K562 (cell line): ENCODE measurements at regions not wholly inside any gene's neighbourhood (a gene's known extent, or its start where the extent isn't known, plus 50 kb on each side); places are given as distances from the start of the nearest gene placed in this dataset.

Experiments used
- ATAC-seq: fragments of 200-7000 bp; cut with Tn5 transposase; 3 replicates; pipeline ENCODE4 v1.9.1; 2020; ENCODE audit warnings: moderate library complexity
- BruUV-seq: library from RNA; stranded (reverse); fragments of 400-500 nt; replicated peaks from 2 replicates; lab custom pipeline; 2021; lab: Mats Ljungman, UMichigan
- CTCF ChIA-PET: fragments of 300-600 bp; formaldehyde crosslinking; extraction: SDS; loops from one replicate; lab custom pipeline; 2021; ENCODE audit warnings: low intra/inter-chr PET ratio; lab: Yijun Ruan, JAX
- POLR2A ChIA-PET: fragments of 300-600, 350-650 bp; sonication (Branson Sonifier 250); formaldehyde crosslinking; extraction: SDS; loops from one replicate; lab custom pipeline; 2021; ENCODE audit warnings: antibody characterized with exemption, inconsistent platforms; lab: Yijun Ruan, JAX
- DNase-seq, 4 experiments: peaks; one replicate each; pipeline versions ENCODE4 v3.0.0 to v3.0.0-alpha.2; 2011 to 2018; ENCODE audit warnings: low spot score in 3 of 4, mixed read lengths in 3 of 4; ENCODE audit errors: extremely low read depth in 1 of 4
- FAIRE-seq: peaks from 2 replicates; lab custom pipeline; 2011; peaks lifted over from hg19 to GRCh38; lab: Jason Lieb, UNC
- H2AFZ ChIP-seq: 2 replicates; pipeline ENCODE4 v1.6.0; 2011; ENCODE audit warnings: low read depth, low read length, control low read depth, inconsistent platforms
- H3K27ac ChIP-seq: fragments of 200-600 bp; 3 replicates; pipeline ENCODE4 v1.8.0; 2011; ENCODE audit warnings: low read depth, mild to moderate bottlenecking, control low read depth, inconsistent platforms, low read length, moderate library complexity, mixed read lengths; ENCODE audit errors: extremely low read depth
- H3K27me3 ChIP-seq, 2 experiments: fragments of 300-600 bp in 1 of 2; 2 replicates in 1 of 2; 3 replicates in 1 of 2; pipeline versions ENCODE4 v1.6.0 to v1.8.0; 2011; ENCODE audit warnings: inconsistent platforms in 2 of 2, low read length in 2 of 2, mild to moderate bottlenecking in 1 of 2, mixed read lengths in 1 of 2, moderate library complexity in 1 of 2; ENCODE audit not compliant: control insufficient read depth in 2 of 2, insufficient read depth in 2 of 2
- H3K36me3 ChIP-seq: fragments of 300-600 bp; 3 replicates; pipeline ENCODE4 v1.8.0; 2011; ENCODE audit warnings: mild to moderate bottlenecking, low read length, inconsistent platforms; ENCODE audit not compliant: control insufficient read depth, insufficient read depth
- H3K4me1 ChIP-seq, 2 experiments: fragments of 200-600 bp in 1 of 2; replicated peaks in 1 of 2; 2 replicates in 1 of 2; 3 replicates in 1 of 2; pipeline versions ENCODE4 v1.5.1 to v1.8.0; 2011; ENCODE audit warnings: inconsistent platforms in 2 of 2, low read length in 2 of 2, mild to moderate bottlenecking in 1 of 2, mixed read lengths in 1 of 2, moderate library complexity in 1 of 2; ENCODE audit not compliant: control insufficient read depth in 2 of 2, insufficient read depth in 2 of 2
- H3K4me2 ChIP-seq: 2 replicates; pipeline ENCODE4 v1.6.1; 2011; ENCODE audit warnings: low read length, control low read depth, inconsistent platforms, mixed read lengths; ENCODE audit not compliant: insufficient read depth
- H3K4me3 ChIP-seq: fragments of 200-600 bp; sonication (generic), shearing (Covaris generic); 2 replicates; pipeline ENCODE4 v1.5.1; 2016; ENCODE audit warnings: control low read depth, inconsistent platforms
- H3K79me2 ChIP-seq: fragments of 200-600 bp; 3 replicates; pipeline ENCODE4 v1.8.0; 2011; ENCODE audit warnings: low read length, inconsistent platforms; ENCODE audit not compliant: control insufficient read depth, insufficient read depth
- H3K9ac ChIP-seq, 2 experiments: 2 replicates each; pipeline versions ENCODE4 v1.6.0 to v1.6.1; 2011; ENCODE audit warnings: low read depth in 2 of 2, low read length in 2 of 2, control low read depth in 1 of 2, inconsistent platforms in 1 of 2, mild to moderate bottlenecking in 1 of 2, mixed read lengths in 1 of 2; ENCODE audit not compliant: insufficient read depth in 1 of 2
- H3K9me1 ChIP-seq: one replicate; pipeline ENCODE4 v1.6.0; 2011; ENCODE audit warnings: inconsistent platforms, mild to moderate bottlenecking, low read length, moderate library complexity; ENCODE audit not compliant: control insufficient read depth, insufficient read depth
- H3K9me3 ChIP-seq: replicated peaks from 2 replicates; pipeline ENCODE4 v1.5.1; 2011; ENCODE audit warnings: low read depth, low read length, inconsistent platforms; ENCODE audit not compliant: control insufficient read depth, insufficient read depth
- H4K20me1 ChIP-seq: replicated peaks from 2 replicates; pipeline ENCODE4 v1.6.1; 2011; ENCODE audit warnings: low read length, inconsistent platforms, mixed read lengths; ENCODE audit not compliant: control insufficient read depth, insufficient read depth
- CBFA2T3 ChIP-seq: fragments of 450-650 bp; IDR thresholded peaks from 2 replicates; pipeline ENCODE4 v1.6.1; 2017
- CCAR2 ChIP-seq: fragments of 200-400 bp; formaldehyde crosslinking; IDR thresholded peaks from 2 replicates; pipeline ENCODE4 v1.6.1; 2017; ENCODE audit warnings: mild to moderate bottlenecking, low read depth, low read length
- CHD2 ChIP-seq: IDR thresholded peaks from 2 replicates; pipeline ENCODE4 v1.6.1; 2011; ENCODE audit warnings: low read depth, low read length
- CREM ChIP-seq: IDR thresholded peaks from 2 replicates; pipeline ENCODE4 v1.6.1; 2014; ENCODE audit warnings: antibody characterized with exemption, low read depth
- DMBX1 ChIP-seq: fragments of 250-450 bp; sonication (Bioruptor Pico); IDR thresholded peaks from 2 replicates; pipeline ENCODE4 v1.8.0; 2022; ENCODE audit warnings: inconsistent platforms, mild to moderate bottlenecking, moderate library complexity, borderline replicate concordance
- KDM4B ChIP-seq, 2 experiments: fragments of 450-650 bp in 1 of 2; sonication (generic) in 1 of 2; IDR thresholded peaks; 2 replicates each; pipeline ENCODE4 v1.6.1; 2016 to 2017; ENCODE audit warnings: borderline replicate concordance in 2 of 2, antibody characterized with exemption in 1 of 2, low read depth in 1 of 2, mild to moderate bottlenecking in 1 of 2
- KLF13 ChIP-seq: fragments of 450-650 bp; IDR thresholded peaks from 2 replicates; pipeline ENCODE4 v1.6.1; 2016; ENCODE audit warnings: missing genetic modification characterization, low read depth, mild to moderate bottlenecking, missing compliant biosample characterization, moderate library complexity, borderline replicate concordance
- NCOA6 ChIP-seq: fragments of 450-650 bp; IDR thresholded peaks from 2 replicates; pipeline ENCODE4 v1.6.1; 2017; ENCODE audit warnings: mild to moderate bottlenecking
- RBM14 ChIP-seq: fragments of 200-400 bp; formaldehyde crosslinking; IDR thresholded peaks from 2 replicates; pipeline ENCODE4 v1.6.1; 2018; ENCODE audit warnings: low read depth, mild to moderate bottlenecking, low read length, moderate library complexity, borderline replicate concordance; ENCODE audit not compliant: insufficient read depth
- SMARCB1 ChIP-seq: IDR thresholded peaks from 2 replicates; pipeline ENCODE4 v1.6.1; 2011; ENCODE audit warnings: improper control_type of control experiment, low read depth; ENCODE audit not compliant: insufficient read length
- SRSF9 ChIP-seq: fragments of 200-400 bp; formaldehyde crosslinking; IDR thresholded peaks from 2 replicates; pipeline ENCODE4 v1.6.1; 2017; ENCODE audit warnings: low read depth, low read length, borderline replicate concordance
- ZC3H8 ChIP-seq: fragments of 450-650 bp; IDR thresholded peaks from 2 replicates; pipeline ENCODE4 v1.6.1; 2017
- ZFP36 ChIP-seq: fragments of 150-350 bp; IDR thresholded peaks from 2 replicates; pipeline ENCODE4 v1.6.1; 2018; ENCODE audit warnings: low read length, low read depth; ENCODE audit not compliant: partially characterized antibody
- ZNF124 ChIP-seq: sonication (generic); formaldehyde crosslinking; IDR thresholded peaks from 2 replicates; pipeline ENCODE4 v1.8.1; 2022; ENCODE audit warnings: missing genetic modification reagents
- ZNF431 ChIP-seq: sonication (generic); formaldehyde crosslinking; IDR thresholded peaks from 2 replicates; pipeline ENCODE4 v1.8.0; 2022; ENCODE audit warnings: mild to moderate bottlenecking, missing genetic modification reagents
- WGBS: fragments of 100-300 bp; shearing (Covaris generic); methylation state at CpG from one replicate; pipeline ENCODE4 v1.1.6; 2016; ENCODE audit warnings: low coverage, mixed read lengths; ENCODE audit not compliant: insufficient coverage; ENCODE audit errors: missing lambda C conversion rate; 5-methylcytosine and 5-hydroxymethylcytosine counted together
- in situ Hi-C: fragments of 300-500 bp; cut with MboI; formaldehyde crosslinking; loops from 4 replicates; pipeline ENCODE4 v1.15.0; 2018; ENCODE audit warnings: inconsistent platforms, mixed read lengths
- intact Hi-C: fragments of 100-400 bp; cut with micrococcal nuclease; formaldehyde crosslinking; loops from 2 replicates; pipeline ENCODE4 v1.14.2; 2022
- TF ChIP-seq, protein P1 (sequence below): fragments of 250-450 bp; sonication (Bioruptor Pico); IDR thresholded peaks from 2 replicates; pipeline ENCODE4 v1.5.0; 2021
- TF ChIP-seq, protein P2 (sequence below): sonication (generic); formaldehyde crosslinking; IDR thresholded peaks from 2 replicates; pipeline ENCODE4 v1.8.0; 2022; ENCODE audit warnings: mild to moderate bottlenecking, missing genetic modification reagents
- TF ChIP-seq, protein P3 (sequence below): fragments of 250-450 bp; sonication (Bioruptor Pico); IDR thresholded peaks from 2 replicates; pipeline ENCODE4 v1.5.0; 2022; ENCODE audit warnings: mild to moderate bottlenecking
- TF ChIP-seq, protein P4 (sequence below): fragments of 250-450 bp; sonication (Bioruptor Pico); IDR thresholded peaks from 2 replicates; pipeline ENCODE4 v1.8.0; 2021; ENCODE audit warnings: mild to moderate bottlenecking, moderate library complexity

DNA sequence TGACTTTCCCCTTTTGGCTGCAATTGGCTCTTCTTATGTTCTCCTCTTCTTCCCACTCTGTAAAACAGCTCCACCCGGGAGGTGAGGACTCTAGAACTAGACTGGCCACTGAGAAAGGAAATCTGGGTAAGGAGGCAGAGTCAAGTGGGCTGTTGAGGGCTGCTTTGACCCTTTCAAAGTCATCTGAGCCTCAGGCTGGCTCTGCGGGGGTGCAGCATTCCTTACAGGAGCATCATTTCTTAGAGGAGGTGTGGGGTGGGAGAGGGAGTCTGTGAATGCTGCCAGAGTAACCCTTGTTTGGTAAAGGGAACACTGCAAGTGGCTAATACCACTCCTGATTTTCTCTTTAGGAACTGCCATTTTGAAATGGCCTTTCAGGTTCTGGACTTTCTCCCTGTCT is 377.7 kb upstream of the SMARCA2 start (continued):
- TF ChIP-seq ZNF431 (no peak), CBFA2T3 (no peak), CCAR2 (no peak), NCOA6 (no peak), ZFP36 (no peak)
- TF ChIP-seq, protein P1, sequence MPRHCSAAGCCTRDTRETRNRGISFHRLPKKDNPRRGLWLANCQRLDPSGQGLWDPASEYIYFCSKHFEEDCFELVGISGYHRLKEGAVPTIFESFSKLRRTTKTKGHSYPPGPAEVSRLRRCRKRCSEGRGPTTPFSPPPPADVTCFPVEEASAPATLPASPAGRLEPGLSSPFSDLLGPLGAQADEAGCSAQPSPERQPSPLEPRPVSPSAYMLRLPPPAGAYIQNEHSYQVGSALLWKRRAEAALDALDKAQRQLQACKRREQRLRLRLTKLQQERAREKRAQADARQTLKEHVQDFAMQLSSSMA (CRISPR knock-in tag): no peak
- TF ChIP-seq, protein P2, sequence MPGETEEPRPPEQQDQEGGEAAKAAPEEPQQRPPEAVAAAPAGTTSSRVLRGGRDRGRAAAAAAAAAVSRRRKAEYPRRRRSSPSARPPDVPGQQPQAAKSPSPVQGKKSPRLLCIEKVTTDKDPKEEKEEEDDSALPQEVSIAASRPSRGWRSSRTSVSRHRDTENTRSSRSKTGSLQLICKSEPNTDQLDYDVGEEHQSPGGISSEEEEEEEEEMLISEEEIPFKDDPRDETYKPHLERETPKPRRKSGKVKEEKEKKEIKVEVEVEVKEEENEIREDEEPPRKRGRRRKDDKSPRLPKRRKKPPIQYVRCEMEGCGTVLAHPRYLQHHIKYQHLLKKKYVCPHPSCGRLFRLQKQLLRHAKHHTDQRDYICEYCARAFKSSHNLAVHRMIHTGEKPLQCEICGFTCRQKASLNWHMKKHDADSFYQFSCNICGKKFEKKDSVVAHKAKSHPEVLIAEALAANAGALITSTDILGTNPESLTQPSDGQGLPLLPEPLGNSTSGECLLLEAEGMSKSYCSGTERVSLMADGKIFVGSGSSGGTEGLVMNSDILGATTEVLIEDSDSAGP: no peak
- TF ChIP-seq, protein P3, sequence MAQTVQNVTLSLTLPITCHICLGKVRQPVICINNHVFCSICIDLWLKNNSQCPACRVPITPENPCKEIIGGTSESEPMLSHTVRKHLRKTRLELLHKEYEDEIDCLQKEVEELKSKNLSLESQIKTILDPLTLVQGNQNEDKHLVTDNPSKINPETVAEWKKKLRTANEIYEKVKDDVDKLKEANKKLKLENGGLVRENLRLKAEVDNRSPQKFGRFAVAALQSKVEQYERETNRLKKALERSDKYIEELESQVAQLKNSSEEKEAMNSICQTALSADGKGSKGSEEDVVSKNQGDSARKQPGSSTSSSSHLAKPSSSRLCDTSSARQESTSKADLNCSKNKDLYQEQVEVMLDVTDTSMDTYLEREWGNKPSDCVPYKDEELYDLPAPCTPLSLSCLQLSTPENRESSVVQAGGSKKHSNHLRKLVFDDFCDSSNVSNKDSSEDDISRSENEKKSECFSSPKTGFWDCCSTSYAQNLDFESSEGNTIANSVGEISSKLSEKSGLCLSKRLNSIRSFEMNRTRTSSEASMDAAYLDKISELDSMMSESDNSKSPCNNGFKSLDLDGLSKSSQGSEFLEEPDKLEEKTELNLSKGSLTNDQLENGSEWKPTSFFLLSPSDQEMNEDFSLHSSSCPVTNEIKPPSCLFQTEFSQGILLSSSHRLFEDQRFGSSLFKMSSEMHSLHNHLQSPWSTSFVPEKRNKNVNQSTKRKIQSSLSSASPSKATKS: no peak

DNA sequence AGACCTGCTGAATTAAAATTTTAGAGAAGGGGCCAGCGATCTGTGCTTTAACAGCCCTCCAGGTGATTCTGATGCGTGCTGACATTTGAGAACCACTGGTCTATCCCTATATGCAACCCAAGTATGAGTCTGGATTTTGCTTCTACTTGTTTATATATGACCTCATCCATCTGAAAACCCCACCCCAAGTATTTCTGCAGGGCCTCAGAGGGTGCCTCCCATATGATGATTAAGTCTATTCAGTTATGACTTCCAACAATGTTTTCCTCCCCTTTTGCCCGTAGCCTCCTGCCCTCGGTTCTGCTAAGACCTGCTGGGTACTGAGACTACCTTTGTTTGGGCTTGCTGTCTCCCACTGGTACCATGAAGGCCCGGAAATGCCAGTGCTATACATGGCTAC is 376.0 kb upstream of the SMARCA2 start:
- in situ Hi-C loops: no loop called here
- H3K9me3 ChIP-seq: no peaks in the 10 kb centered on the region
- 0% methylated on average over 4 of the region's 5 CpGs for WGBS
- H3K27ac ChIP-seq: no peak overlapping the region
- no peaks in the 10 kb centered on the region for H3K79me2 ChIP-seq
- POLR2A ChIA-PET: no interaction called here
- no peak overlapping the region for H3K4me2 ChIP-seq
- intact Hi-C loops: no loop called here
- DNase-seq: no peak
- no TSS peak for BruUV-seq
- no peak overlapping the region for H3K4me3 ChIP-seq
- H3K27me3 ChIP-seq: no peaks in the 10 kb centered on the region
- CTCF ChIA-PET: no interaction called here
- H3K9ac ChIP-seq: no peak overlapping the region
- H4K20me1 ChIP-seq: no peaks in the 10 kb centered on the region
- no peaks in the 10 kb centered on the region for H3K36me3 ChIP-seq
- no peaks in the 10 kb centered on the region for H3K9me1 ChIP-seq
- no peaks in the 10 kb centered on the region for H3K4me1 ChIP-seq
- no peak for ATAC-seq
- FAIRE-seq: no peak
- no peak overlapping the region for H2AFZ ChIP-seq
- TF ChIP-seq SRSF9: no peak
- TF ChIP-seq ZNF124 (CRISPR knock-in tag): no peak
- TF ChIP-seq, protein P4, sequence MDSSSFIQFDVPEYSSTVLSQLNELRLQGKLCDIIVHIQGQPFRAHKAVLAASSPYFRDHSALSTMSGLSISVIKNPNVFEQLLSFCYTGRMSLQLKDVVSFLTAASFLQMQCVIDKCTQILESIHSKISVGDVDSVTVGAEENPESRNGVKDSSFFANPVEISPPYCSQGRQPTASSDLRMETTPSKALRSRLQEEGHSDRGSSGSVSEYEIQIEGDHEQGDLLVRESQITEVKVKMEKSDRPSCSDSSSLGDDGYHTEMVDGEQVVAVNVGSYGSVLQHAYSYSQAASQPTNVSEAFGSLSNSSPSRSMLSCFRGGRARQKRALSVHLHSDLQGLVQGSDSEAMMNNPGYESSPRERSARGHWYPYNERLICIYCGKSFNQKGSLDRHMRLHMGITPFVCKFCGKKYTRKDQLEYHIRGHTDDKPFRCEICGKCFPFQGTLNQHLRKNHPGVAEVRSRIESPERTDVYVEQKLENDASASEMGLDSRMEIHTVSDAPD (CRISPR knock-in tag): no peak
- no peak for TF ChIP-seq DMBX1 (CRISPR knock-in tag)
- TF ChIP-seq KDM4B (IDR thresholded peaks at IDR 0.05; ENCODE audit: borderline replicate concordance in 2 of 2, low read depth in 1 of 2): no peak
- TF ChIP-seq RBM14: no peak
- no peak for TF ChIP-seq SMARCB1
- TF ChIP-seq CHD2: no peak
- TF ChIP-seq ZC3H8: no peak
- TF ChIP-seq CREM: no peak
- TF ChIP-seq KLF13 (tag): no peak
